HG02840 (cell line): ENCODE measurements at regions not wholly inside any gene's neighbourhood (a gene's known extent, or its start where the extent isn't known, plus 50 kb on each side); places are given as distances from the start of the nearest gene placed in this dataset.
"Not testable (repeated sequence)": the region's sequence is repeated elsewhere in the genome, so short reads cannot be mapped to it uniquely, and the experiment has no call there.

Experiments used
- ATAC-seq: cut with Tn5 transposase; IDR thresholded peaks from one replicate; pipeline ENCODE4 v1.9.1; 2021; ENCODE audit warnings: mild to moderate bottlenecking, moderate library complexity, moderate number of reproducible peaks; ENCODE audit not compliant: unreplicated experiment, low FRiP score

DNA sequence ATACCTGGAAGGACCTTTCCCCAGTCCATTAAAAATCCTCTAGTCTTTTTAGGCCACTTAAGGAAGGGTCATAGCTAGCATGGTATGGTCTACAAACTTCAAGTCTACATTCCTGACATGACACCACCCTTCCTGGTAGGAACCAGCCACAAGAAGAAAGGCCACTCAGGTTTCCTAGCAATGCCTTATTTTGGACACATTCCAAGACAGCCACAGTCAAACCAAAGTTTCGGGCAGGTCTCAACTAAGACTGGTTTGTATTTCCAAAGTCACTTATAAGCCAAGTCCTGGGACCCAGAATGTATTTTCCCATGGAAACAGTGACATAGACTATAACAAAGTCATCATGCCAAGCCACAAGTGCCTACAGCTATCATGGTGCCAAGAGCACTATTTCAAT is 50.6 kb upstream of the SLC44A3 start:
- ATAC-seq = no peak

DNA sequence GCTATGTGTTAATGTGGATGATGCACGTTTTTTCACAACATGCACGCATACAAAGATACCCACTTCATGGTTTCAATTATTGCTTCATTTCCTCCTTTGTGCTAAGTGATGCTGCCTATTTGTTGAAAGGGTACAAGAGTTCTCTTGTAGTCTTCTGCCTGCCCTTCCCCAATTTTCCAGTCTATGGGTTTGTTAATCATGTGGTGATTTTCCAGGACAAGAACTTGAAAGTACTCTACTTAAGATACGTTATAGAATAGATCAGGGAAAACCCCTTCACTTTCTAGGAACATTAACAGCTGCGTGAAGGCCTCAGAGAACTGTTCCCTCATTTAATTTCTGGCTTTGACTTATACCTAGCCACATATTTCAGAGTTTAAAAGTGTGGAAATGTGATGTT is 52.1 kb upstream of the SLC44A3 start:
- no peak for ATAC-seq

GRCh38 chr1:94765958-94766357 is 54.2 kb upstream of the SLC44A3 start:
- ATAC-seq = no peak

- ATAC-seq = no peak
Measured at GRCh38 chr1:94759188-94759587, 61.0 kb upstream of the SLC44A3 start.

- no peak for ATAC-seq
Measured at GRCh38 chr1:94757931-94758330, 62.2 kb upstream of the SLC44A3 start.

GRCh38 chr1:94755675-94756074 is 64.5 kb upstream of the SLC44A3 start:
- ATAC-seq = no peak

- not testable (repeated sequence) for ATAC-seq
Measured at GRCh38 chr1:94755016-94755415, 65.1 kb upstream of the SLC44A3 start.

DNA sequence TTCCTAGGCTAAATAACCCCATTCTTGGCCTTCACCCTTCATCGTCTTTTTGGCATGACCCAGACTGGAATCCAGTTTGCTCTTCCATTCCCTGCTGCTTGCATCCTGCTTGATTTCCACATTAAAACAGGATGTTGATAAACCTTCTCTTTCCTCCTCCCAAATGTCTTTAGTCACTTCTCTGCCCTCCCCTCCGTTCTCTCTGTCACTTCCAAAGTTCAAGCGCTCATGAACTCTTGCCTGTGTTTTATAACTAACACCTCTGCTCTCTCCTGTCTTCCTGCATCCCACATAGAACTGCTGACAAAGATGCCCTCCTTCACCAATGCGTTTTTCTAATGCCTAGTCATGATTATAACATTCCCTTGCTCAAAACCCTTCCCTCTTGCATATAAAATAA is 65.6 kb upstream of the SLC44A3 start:
- no peak for ATAC-seq

GRCh38 chr1:94754095-94754494 is 66.1 kb upstream of the SLC44A3 start:
- ATAC-seq = no peak

GRCh38 chr1:94753171-94753972 is 66.8 kb upstream of the SLC44A3 start:
- no peak for ATAC-seq

DNA sequence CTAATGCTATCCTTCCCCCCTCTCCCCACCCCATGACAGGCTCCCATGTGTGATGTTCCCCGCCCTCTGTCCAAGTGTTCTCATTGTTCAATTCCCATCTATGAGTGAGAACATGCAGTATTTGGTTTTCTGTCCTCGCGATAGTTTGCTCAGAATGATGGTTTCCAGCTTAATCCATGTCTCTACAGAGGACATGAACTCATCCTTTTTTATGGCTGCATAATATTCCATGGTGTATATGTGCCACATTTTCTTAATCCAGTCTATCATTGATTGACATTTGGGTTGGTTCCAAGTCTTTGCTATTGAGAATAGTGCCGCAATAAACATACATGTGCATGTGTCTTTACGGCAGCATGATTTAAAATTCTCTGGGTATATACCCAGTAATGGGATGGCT is 68.7 kb upstream of the SLC44A3 start:
- ATAC-seq = not testable (repeated sequence)

DNA sequence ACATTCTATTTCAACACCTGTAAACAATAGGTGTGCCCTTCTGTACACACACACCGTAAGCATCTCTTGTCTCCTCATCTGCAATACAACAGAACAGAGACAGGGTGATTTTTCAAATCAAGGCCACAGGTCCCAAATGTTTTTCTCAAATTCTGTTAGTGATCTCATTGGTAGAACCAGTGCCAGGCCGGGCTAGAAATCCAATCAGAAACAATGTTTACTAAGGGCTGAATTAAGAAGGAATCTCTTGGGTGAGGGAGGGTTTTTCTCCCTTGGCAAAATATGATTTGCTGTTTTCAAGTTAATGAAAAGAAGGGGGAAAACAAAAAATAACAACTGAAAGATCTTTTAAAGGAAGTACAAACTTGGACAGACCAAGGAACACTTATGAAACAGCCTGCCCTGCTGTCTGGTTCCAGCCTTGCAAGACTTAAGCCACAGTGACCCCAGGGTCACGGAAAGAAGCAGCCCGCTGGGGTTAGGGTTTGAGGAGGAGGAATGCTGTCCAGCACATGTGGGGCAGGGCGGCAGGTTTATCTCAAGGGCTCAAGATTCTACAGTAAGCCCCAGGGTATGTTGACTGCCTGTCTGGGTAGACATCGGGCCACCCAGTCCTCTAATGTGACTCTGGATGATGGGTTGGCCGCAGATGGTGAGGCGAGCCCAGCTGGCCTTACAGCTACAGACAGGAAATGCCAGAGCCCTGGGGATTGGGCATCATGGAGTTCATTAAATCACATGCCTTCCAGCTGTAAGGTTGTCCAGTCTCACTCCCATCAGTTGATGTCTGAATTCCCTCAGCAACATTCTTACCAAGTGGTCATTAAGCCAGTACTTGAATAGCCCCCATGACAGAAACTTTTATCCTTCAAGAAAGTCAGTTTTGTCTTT is 73.3 kb upstream of the SLC44A3 start:
- ATAC-seq = no peak

DNA sequence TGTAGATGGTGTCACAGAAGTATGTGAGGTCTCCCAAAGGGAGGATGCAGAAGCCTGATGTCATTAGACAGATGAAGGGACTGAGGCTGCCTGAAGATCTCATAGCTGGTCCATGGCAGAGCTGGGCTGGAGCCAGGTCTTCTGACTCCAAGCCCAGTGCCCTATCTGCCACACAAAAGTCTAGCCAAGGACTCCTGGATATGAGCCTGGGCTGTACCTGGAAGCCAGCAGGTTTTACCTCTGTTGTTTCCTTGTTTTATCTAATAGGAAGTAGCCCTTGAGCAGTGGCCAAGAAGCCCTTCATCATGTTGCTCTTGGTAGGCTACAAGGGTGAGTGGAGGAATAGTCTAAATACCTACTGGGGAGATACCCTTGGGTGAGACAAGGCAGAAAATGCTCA is 74.4 kb upstream of the SLC44A3 start:
- ATAC-seq = no peak

DNA sequence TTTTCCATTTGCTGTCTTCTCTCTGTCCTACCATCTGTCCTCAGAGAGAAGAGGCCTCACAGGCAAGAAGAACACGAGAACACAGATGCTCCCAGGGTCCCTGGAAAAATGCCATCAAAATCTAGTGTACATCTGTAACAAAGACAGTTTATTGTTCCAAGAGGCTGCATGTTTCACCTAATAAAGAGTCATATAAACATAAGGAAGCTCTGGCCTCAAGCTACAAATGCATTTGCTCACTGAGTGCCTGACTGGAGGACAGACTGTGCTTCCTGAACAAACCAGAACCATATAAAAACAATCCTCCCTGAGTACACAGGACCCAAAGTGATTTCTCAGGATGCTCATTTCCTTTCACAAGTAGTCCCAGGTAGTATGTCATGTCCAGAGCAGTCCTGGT is 76.3 kb upstream of the SLC44A3 start:
- no peak for ATAC-seq

DNA sequence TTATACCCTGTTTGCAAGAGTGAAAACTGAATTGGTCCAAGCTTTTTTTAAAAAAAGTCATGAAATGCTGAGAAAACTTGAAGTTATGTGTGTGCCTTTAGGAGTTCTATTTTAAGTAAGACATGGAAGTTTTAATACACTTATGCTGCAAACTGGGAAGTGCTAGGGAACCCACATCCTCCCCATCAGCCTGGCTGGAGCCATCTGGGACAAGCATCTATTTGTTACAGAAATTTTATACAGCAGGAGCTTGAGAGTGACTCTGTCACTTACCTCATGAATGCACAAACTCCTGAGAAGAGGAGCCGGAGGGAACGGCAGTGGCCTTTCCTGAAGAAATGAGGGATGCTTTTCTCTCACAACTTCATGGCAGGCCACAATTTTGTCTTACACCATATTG is 78.2 kb upstream of the SLC44A3 start:
- ATAC-seq = no peak

DNA sequence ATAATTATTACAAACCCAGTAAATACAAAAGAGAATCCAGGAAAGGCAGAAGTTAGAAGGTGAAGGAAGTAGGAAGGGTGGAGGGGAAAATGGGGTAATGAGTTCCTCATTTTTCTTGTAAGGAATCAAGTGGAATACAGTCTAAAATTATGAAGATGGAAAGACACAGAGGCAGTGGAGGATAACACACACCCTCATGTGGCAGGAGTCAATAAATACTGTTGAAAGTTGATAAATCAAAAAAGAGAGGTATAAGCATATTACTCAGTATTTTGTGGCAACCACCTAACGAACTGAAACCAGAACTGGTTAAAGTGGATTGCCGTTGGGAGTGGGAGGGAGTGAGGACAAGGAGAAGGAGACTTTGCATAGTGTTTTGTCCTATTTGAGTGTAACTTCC is 78.6 kb upstream of the SLC44A3 start:
- ATAC-seq = no peak

- ATAC-seq = no peak
Measured at GRCh38 chr1:94739521-94740061, 80.6 kb upstream of the SLC44A3 start.

GRCh38 chr1:94738371-94738770 is 81.8 kb upstream of the SLC44A3 start:
- no peak for ATAC-seq

DNA sequence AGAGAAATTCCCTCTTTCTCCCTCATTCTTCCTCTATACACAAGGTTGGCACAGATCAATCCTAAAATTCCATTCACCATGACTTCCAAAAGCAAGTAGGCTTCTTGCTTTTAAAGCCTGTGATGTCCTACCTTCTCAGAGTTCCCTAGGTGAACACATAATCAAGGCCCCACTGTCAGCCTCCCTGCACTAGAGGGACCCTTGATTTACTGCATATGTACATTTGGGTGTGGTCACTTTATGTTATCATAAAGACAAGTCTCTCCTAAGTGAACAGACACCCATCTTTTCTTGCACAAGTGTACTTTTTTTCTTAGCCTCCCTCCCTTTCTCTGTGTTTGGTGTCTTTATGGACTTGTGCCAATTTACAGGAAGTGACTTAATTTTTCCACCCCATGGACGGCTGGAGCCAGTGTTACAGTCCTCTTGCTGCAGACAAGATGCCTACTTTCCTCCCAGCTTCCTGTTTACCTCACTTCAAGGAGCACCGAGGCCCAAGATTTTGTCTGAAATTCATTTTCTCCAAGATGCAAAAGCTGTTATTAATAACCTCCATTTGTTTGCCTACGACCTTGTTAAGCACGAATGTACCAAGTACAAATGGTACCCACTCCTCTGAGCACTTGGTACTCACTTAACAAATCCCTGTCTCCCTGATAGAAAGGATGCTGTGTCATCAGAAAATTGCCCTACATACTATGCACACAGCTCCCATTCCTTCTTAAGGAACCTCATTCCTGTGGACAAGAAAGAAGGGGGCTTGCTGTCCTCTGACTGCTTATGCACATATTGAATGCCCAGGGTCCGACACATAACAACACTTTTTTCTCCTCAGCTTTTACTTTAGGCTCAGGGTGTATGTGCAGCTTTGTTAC is 82.8 kb upstream of the SLC44A3 start:
- ATAC-seq = no peak

GRCh38 chr1:94736549-94736948 is 83.6 kb upstream of the SLC44A3 start:
- ATAC-seq = no peak
